ENCODE measurements at regions not wholly inside any gene's neighbourhood (a gene's known extent, or its start where the extent isn't known, plus 50 kb on each side); places are given as distances from the start of the nearest gene placed in this dataset.

- TF ChIP-seq ZSCAN20 (CRISPR knock-in tag; IDR thresholded peaks at IDR 0.05) = no peak
- TF ChIP-seq RNF2 (IDR thresholded peaks at IDR 0.05; ENCODE audit: borderline replicate concordance, low read depth) = no peak
- TF ChIP-seq, protein P1, sequence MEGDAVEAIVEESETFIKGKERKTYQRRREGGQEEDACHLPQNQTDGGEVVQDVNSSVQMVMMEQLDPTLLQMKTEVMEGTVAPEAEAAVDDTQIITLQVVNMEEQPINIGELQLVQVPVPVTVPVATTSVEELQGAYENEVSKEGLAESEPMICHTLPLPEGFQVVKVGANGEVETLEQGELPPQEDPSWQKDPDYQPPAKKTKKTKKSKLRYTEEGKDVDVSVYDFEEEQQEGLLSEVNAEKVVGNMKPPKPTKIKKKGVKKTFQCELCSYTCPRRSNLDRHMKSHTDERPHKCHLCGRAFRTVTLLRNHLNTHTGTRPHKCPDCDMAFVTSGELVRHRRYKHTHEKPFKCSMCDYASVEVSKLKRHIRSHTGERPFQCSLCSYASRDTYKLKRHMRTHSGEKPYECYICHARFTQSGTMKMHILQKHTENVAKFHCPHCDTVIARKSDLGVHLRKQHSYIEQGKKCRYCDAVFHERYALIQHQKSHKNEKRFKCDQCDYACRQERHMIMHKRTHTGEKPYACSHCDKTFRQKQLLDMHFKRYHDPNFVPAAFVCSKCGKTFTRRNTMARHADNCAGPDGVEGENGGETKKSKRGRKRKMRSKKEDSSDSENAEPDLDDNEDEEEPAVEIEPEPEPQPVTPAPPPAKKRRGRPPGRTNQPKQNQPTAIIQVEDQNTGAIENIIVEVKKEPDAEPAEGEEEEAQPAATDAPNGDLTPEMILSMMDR (IDR thresholded peaks at IDR 0.05) = no peak
- TF ChIP-seq JUN (IDR thresholded peaks at IDR 0.05) = no peak
- no peak for TF ChIP-seq POLR2A (IDR thresholded peaks at IDR 0.05; ENCODE audit: low read length)
- no peak for TF ChIP-seq NPAS2 (CRISPR knock-in tag; IDR thresholded peaks at IDR 0.05; ENCODE audit: borderline replicate concordance)
- TF ChIP-seq MAX (IDR thresholded peaks at IDR 0.05) = no peak
- no peak for TF ChIP-seq MYC (IDR thresholded peaks at IDR 0.05; ENCODE audit: borderline replicate concordance, low read length)
- no peak for TF ChIP-seq ZFP36 (IDR thresholded peaks at IDR 0.05; ENCODE audit: borderline replicate concordance, partially characterized antibody)
- TF ChIP-seq MAFK (IDR thresholded peaks at IDR 0.05; ENCODE audit: partially characterized antibody) = no peak
Observed at GRCh38 chr2:234706086-234706485, 209.2 kb upstream of the ARL4C start.
